ENCODE measurements at regions not wholly inside any gene's neighbourhood (a gene's known extent, or its start where the extent isn't known, plus 50 kb on each side); places are given as distances from the start of the nearest gene placed in this dataset.

DNA sequence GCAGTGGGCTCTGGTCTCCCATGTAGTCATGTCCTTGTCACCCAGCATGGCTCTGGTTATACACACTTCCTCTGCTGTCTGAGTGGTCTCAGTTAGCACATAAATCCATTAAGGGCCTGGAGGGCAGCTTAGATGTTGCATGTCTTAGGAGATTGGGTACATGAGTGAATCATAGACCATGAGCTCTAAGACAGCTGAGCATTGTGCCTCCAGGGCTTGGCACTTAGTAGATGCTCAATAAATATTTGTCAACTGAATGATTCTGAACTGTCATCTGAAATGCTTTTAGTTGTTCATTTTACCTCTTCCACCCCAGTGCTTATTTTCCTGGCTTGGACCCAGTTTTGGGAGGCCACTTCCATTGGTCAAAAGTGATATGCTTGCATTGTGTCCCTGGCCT lies 135.6 kb downstream of the BOD1 start:
- TF ChIP-seq, protein P1, sequence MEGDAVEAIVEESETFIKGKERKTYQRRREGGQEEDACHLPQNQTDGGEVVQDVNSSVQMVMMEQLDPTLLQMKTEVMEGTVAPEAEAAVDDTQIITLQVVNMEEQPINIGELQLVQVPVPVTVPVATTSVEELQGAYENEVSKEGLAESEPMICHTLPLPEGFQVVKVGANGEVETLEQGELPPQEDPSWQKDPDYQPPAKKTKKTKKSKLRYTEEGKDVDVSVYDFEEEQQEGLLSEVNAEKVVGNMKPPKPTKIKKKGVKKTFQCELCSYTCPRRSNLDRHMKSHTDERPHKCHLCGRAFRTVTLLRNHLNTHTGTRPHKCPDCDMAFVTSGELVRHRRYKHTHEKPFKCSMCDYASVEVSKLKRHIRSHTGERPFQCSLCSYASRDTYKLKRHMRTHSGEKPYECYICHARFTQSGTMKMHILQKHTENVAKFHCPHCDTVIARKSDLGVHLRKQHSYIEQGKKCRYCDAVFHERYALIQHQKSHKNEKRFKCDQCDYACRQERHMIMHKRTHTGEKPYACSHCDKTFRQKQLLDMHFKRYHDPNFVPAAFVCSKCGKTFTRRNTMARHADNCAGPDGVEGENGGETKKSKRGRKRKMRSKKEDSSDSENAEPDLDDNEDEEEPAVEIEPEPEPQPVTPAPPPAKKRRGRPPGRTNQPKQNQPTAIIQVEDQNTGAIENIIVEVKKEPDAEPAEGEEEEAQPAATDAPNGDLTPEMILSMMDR (IDR thresholded peaks at IDR 0.05): no peak
- TF ChIP-seq POLR2AphosphoS5 (IDR thresholded peaks at IDR 0.05): no peak
- no peak for TF ChIP-seq POLR2A (IDR thresholded peaks at IDR 0.05)
- no peak for TF ChIP-seq EP300 (IDR thresholded peaks at IDR 0.05)

Data from stomach (tissue), 4 donors.